Neural cell (in vitro differentiated cells): ENCODE measurements at regions not wholly inside any gene's neighbourhood (a gene's known extent, or its start where the extent isn't known, plus 50 kb on each side); places are given as distances from the start of the nearest gene placed in this dataset.

Experiments
- CTCF ChIP-seq: fragments of 450-650 bp; IDR thresholded peaks from 2 replicates; pipeline ENCODE4 v1.5.1; 2014; ENCODE audit warnings: antibody characterized with exemption, mild to moderate bottlenecking, moderate library complexity; ENCODE audit not compliant: poor library complexity, severe bottlenecking
- EP300 ChIP-seq: fragments of 450-650 bp; conservative IDR thresholded peaks from 2 replicates; pipeline ENCODE4 v1.6.1; 2014; ENCODE audit warnings: antibody characterized with exemption, mild to moderate bottlenecking, moderate library complexity; ENCODE audit not compliant: poor library complexity, severe bottlenecking
- RAD21 ChIP-seq: fragments of 450-650 bp; conservative IDR thresholded peaks from 2 replicates; pipeline ENCODE4 v1.6.1; 2014; ENCODE audit warnings: antibody characterized with exemption, mild to moderate bottlenecking, moderate library complexity

- TF ChIP-seq CTCF (no peak), EP300 (no peak), RAD21 (no peak)
Measured at GRCh38 chr10:29067628-29068027, 221.2 kb upstream of the LYZL1 start.
